ENCODE measurements at regions not wholly inside any gene's neighbourhood (a gene's known extent, or its start where the extent isn't known, plus 50 kb on each side); places are given as distances from the start of the nearest gene placed in this dataset.

- H3K4me1 Mint-ChIP-seq (ENCODE audit: low read depth), result no peaks in the 10 kb centered on the region
- H3K27ac Mint-ChIP-seq, result no peak overlapping the region
- H3K27me3 Mint-ChIP-seq, result peaks cover 10% of the 10 kb centered on the region
- H3K9me3 Mint-ChIP-seq (ENCODE audit: low read depth), result no peaks in the 10 kb centered on the region
- H3K36me3 Mint-ChIP-seq, result no peaks in the 10 kb centered on the region
- H3K4me3 Mint-ChIP-seq, result no peak overlapping the region
These were observed 100.8 kb upstream of the WASF3 start for GRCh38 chr13:26456650-26457049.

- Mint-ChIP-seq H3K36me3 (no peaks in the 10 kb centered on the region), H3K27ac (no peak overlapping the region), H3K4me3 (no peak overlapping the region), H3K4me1 (ENCODE audit: low read depth) (no peaks in the 10 kb centered on the region), H3K27me3 (peaks cover 10% of the 10 kb centered on the region), H3K9me3 (ENCODE audit: low read depth) (no peaks in the 10 kb centered on the region)
These were observed 100.3 kb upstream of the WASF3 start for GRCh38 chr13:26457212-26457611.

- H3K9me3 Mint-ChIP-seq (ENCODE audit: low read depth), result no peaks in the 10 kb centered on the region
- H3K27ac Mint-ChIP-seq, result no peak overlapping the region
- no peaks in the 10 kb centered on the region for H3K36me3 Mint-ChIP-seq
- no peak overlapping the region for H3K4me3 Mint-ChIP-seq
- H3K4me1 Mint-ChIP-seq (ENCODE audit: low read depth), result no peaks in the 10 kb centered on the region
- H3K27me3 Mint-ChIP-seq, result peaks cover 8% of the 10 kb centered on the region
These were observed 99.2 kb upstream of the WASF3 start for GRCh38 chr13:26458196-26458749.

- peaks cover 7% of the 10 kb centered on the region for H3K27me3 Mint-ChIP-seq
- H3K36me3 Mint-ChIP-seq, result no peaks in the 10 kb centered on the region
- H3K4me1 Mint-ChIP-seq (ENCODE audit: low read depth), result no peaks in the 10 kb centered on the region
- H3K9me3 Mint-ChIP-seq (ENCODE audit: low read depth), result no peaks in the 10 kb centered on the region
- H3K4me3 Mint-ChIP-seq, result no peak overlapping the region
- H3K27ac Mint-ChIP-seq, result no peak overlapping the region
These were observed 98.0 kb upstream of the WASF3 start for GRCh38 chr13:26459276-26460131.

- Mint-ChIP-seq H3K4me3 (no peak overlapping the region), H3K36me3 (no peaks in the 10 kb centered on the region), H3K4me1 (ENCODE audit: low read depth) (no peaks in the 10 kb centered on the region), H3K9me3 (ENCODE audit: low read depth) (no peaks in the 10 kb centered on the region), H3K27me3 (peaks cover 13% of the 10 kb centered on the region), H3K27ac (no peak overlapping the region)
These were observed 96.8 kb upstream of the WASF3 start for GRCh38 chr13:26460648-26461047.

GRCh38 chr13:26463296-26463695 is 94.2 kb upstream of the WASF3 start:
- H3K36me3 Mint-ChIP-seq, result no peaks in the 10 kb centered on the region
- H3K27ac Mint-ChIP-seq, result no peak overlapping the region
- H3K9me3 Mint-ChIP-seq (ENCODE audit: low read depth), result no peaks in the 10 kb centered on the region
- peaks cover 13% of the 10 kb centered on the region for H3K27me3 Mint-ChIP-seq
- H3K4me1 Mint-ChIP-seq (ENCODE audit: low read depth), result no peaks in the 10 kb centered on the region
- H3K4me3 Mint-ChIP-seq, result no peak overlapping the region

GRCh38 chr13:26463848-26464247 is 93.6 kb upstream of the WASF3 start:
- Mint-ChIP-seq H3K4me3 (no peak overlapping the region), H3K36me3 (no peaks in the 10 kb centered on the region), H3K27me3 (peaks cover 13% of the 10 kb centered on the region), H3K9me3 (ENCODE audit: low read depth) (no peaks in the 10 kb centered on the region), H3K27ac (no peak overlapping the region), H3K4me1 (ENCODE audit: low read depth) (no peaks in the 10 kb centered on the region)

GRCh38 chr13:26465514-26465913 is 92.0 kb upstream of the WASF3 start:
- H3K4me1 Mint-ChIP-seq (ENCODE audit: low read depth), result no peaks in the 10 kb centered on the region
- no peaks in the 10 kb centered on the region for H3K36me3 Mint-ChIP-seq
- H3K27me3 Mint-ChIP-seq, result peaks cover 10% of the 10 kb centered on the region
- H3K27ac Mint-ChIP-seq, result no peak overlapping the region
- no peaks in the 10 kb centered on the region for H3K9me3 Mint-ChIP-seq (ENCODE audit: low read depth)
- no peak overlapping the region for H3K4me3 Mint-ChIP-seq

GRCh38 chr13:26465954-26466353 is 91.5 kb upstream of the WASF3 start:
- no peak overlapping the region for H3K27ac Mint-ChIP-seq
- no peaks in the 10 kb centered on the region for H3K9me3 Mint-ChIP-seq (ENCODE audit: low read depth)
- H3K36me3 Mint-ChIP-seq, result no peaks in the 10 kb centered on the region
- no peak overlapping the region for H3K4me3 Mint-ChIP-seq
- peaks cover 10% of the 10 kb centered on the region for H3K27me3 Mint-ChIP-seq
- H3K4me1 Mint-ChIP-seq (ENCODE audit: low read depth), result no peaks in the 10 kb centered on the region

- H3K27me3 Mint-ChIP-seq, result peaks cover 9% of the 10 kb centered on the region
- H3K4me1 Mint-ChIP-seq (ENCODE audit: low read depth), result no peaks in the 10 kb centered on the region
- no peaks in the 10 kb centered on the region for H3K36me3 Mint-ChIP-seq
- H3K27ac Mint-ChIP-seq, result no peak overlapping the region
- H3K9me3 Mint-ChIP-seq (ENCODE audit: low read depth), result no peaks in the 10 kb centered on the region
- no peak overlapping the region for H3K4me3 Mint-ChIP-seq
These were observed 89.2 kb upstream of the WASF3 start for GRCh38 chr13:26468265-26468801.

GRCh38 chr13:26469602-26470001 is 87.9 kb upstream of the WASF3 start:
- Mint-ChIP-seq H3K27ac (no peak overlapping the region), H3K4me1 (ENCODE audit: low read depth) (no peaks in the 10 kb centered on the region), H3K36me3 (no peaks in the 10 kb centered on the region), H3K4me3 (no peak overlapping the region), H3K27me3 (peaks cover 5% of the 10 kb centered on the region), H3K9me3 (ENCODE audit: low read depth) (no peaks in the 10 kb centered on the region)

GRCh38 chr13:26471807-26472206 is 85.7 kb upstream of the WASF3 start:
- H3K27me3 Mint-ChIP-seq, result no peaks in the 10 kb centered on the region
- H3K4me3 Mint-ChIP-seq, result no peak overlapping the region
- no peaks in the 10 kb centered on the region for H3K9me3 Mint-ChIP-seq (ENCODE audit: low read depth)
- no peaks in the 10 kb centered on the region for H3K36me3 Mint-ChIP-seq
- no peak overlapping the region for H3K27ac Mint-ChIP-seq
- peaks cover 6% of the 10 kb centered on the region for H3K4me1 Mint-ChIP-seq (ENCODE audit: low read depth)

- Mint-ChIP-seq H3K4me1 (ENCODE audit: low read depth) (peaks cover 11% of the 10 kb centered on the region), H3K27ac (no peak overlapping the region), H3K27me3 (no peaks in the 10 kb centered on the region), H3K4me3 (no peak overlapping the region), H3K9me3 (ENCODE audit: low read depth) (no peaks in the 10 kb centered on the region), H3K36me3 (no peaks in the 10 kb centered on the region)
These were observed 83.8 kb upstream of the WASF3 start for GRCh38 chr13:26473571-26474230.

- H3K27me3 Mint-ChIP-seq, result no peaks in the 10 kb centered on the region
- no peaks in the 10 kb centered on the region for H3K36me3 Mint-ChIP-seq
- peaks cover 11% of the 10 kb centered on the region for H3K4me1 Mint-ChIP-seq (ENCODE audit: low read depth)
- no peaks in the 10 kb centered on the region for H3K9me3 Mint-ChIP-seq (ENCODE audit: low read depth)
- no peak overlapping the region for H3K4me3 Mint-ChIP-seq
- H3K27ac Mint-ChIP-seq, result no peak overlapping the region
These were observed 83.2 kb upstream of the WASF3 start for GRCh38 chr13:26474286-26474685.

All from activated naive CD8-positive, alpha-beta T cell (primary cell).